GM10266 (cell line): ENCODE measurements at regions not wholly inside any gene's neighbourhood (a gene's known extent, or its start where the extent isn't known, plus 50 kb on each side); places are given as distances from the start of the nearest gene placed in this dataset.

Experiments
- DNase-seq: peaks from one replicate; pipeline ENCODE4 v3.0.0; 2012; ENCODE audit errors: extremely low spot score
- TF ChIP-seq, protein P1 (sequence below): IDR thresholded peaks from 2 replicates; pipeline ENCODE4 v1.5.1; 2012; ENCODE audit warnings: mild to moderate bottlenecking, low read depth; ENCODE audit not compliant: control insufficient read depth, insufficient read depth; ENCODE audit errors: missing control alignments

DNA sequence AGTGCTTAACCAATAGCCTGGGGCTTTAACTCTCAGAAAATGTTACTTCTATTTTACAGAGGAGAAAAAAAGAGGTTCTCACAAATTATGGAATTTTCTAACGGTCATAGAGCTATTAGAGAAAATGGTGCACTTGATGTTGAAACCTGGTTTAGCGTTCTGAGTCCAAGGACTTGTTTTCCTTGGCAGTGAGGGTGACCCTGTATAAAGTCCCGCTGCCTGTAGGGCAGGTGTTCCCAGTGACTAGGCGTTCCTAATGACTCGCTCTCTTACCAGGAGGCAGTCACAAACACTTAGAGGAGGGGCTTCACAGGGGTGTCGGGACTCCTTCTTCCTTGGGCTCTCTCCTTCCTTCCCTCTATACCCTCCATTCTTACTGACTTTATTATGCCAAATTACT is 175.8 kb downstream of the ACTR3 start:
- no peak for DNase-seq
- TF ChIP-seq, protein P1, sequence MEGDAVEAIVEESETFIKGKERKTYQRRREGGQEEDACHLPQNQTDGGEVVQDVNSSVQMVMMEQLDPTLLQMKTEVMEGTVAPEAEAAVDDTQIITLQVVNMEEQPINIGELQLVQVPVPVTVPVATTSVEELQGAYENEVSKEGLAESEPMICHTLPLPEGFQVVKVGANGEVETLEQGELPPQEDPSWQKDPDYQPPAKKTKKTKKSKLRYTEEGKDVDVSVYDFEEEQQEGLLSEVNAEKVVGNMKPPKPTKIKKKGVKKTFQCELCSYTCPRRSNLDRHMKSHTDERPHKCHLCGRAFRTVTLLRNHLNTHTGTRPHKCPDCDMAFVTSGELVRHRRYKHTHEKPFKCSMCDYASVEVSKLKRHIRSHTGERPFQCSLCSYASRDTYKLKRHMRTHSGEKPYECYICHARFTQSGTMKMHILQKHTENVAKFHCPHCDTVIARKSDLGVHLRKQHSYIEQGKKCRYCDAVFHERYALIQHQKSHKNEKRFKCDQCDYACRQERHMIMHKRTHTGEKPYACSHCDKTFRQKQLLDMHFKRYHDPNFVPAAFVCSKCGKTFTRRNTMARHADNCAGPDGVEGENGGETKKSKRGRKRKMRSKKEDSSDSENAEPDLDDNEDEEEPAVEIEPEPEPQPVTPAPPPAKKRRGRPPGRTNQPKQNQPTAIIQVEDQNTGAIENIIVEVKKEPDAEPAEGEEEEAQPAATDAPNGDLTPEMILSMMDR = no peak

DNA sequence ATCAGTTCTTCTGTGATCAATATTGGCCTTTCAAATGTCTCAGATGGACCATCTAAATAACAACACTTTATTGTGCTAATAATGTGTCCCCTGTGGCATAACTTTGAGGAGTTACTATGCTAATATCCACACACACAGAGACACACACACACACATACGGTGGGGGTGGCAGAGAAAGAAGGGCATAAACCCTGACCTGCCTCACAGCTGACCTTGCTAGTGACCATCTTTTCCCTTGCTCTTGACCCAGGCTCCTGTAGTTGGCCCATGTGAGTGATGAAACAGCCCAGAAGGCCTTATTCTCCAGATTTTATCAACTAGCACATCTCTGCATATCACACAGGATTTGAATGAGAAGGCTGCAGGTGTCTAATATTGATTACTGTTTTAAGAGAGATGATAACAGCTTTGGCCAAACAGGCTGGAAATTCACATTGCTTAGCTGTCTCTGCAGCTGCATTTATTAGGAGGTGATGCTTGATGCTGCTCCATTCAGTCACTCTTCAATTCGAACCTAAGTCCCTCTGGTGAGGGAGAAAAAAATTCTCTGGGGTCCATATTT is 176.4 kb downstream of the ACTR3 start:
- TF ChIP-seq, protein P1 = no peak
- DNase-seq = no peak

DNA sequence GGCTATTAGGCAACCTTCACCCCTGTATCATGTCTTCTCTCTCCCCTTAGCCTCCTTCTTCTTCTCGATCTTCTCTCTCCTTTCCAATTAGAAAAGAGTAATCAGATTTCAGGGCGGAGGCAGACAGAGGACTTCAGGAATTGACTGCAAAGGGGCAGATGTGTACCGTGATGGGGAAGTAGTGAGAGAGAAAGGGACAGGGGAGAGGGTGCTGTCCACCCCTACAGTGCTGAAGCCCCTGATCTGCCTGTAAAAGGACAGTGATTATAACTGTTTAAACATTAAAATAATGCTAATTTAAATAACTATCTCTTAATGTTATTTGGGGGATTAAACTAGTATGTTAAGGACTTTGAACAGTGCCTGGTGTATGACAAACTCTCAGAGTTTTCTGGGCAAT is 178.5 kb downstream of the ACTR3 start:
- TF ChIP-seq, protein P1 = no peak
- DNase-seq = no peak

DNA sequence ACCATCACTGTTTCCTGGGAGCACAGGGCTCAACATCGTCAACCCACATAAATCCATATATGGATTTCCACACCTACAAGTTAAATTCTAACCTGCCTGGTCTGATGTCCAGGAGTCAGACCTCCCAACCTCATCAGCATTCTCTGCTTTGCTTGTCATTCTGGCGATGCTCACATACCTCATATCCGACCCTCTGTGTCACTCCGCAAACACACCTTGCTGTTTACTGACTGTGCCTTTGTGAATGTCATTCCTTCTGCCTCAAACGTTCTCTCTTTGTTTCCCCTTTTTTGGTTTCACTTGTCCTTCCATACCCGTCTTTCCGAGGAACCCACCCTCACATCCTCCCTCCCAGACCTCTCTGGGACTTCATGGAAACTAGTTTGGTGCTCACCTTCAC is 187.1 kb downstream of the ACTR3 start:
- DNase-seq = no peak
- TF ChIP-seq, protein P1 = no peak

DNA sequence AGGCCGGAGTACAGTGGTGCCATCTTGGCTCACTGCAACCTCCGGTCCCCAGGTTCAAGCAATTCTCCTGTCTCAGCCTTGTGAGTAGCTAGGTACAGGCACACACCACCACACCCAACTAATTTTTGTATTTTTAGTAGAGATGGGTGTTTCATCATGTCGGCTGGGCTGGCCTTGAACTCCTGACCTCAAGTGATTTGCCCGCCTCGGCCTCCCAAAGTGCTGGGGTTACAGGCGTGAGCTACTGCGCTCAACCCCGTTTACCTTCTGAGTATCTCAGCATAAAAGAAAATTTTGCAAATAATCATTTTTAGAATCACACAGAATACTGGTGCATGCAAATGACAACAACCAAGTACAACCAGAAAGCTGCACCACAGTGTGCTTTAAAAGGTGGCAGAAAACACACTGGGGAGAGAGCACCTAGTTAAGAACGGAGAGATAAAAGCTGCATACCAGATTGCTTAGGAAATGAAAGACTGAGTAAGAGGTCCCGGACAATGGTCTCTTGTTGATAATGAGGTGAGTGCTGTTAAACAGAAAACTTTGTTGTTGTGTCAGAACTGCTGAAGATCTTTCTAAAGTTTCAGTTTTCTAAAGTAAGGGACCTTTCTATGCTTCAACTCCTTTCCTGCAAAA is 189.6 kb downstream of the ACTR3 start:
- TF ChIP-seq, protein P1 = no peak
- DNase-seq = no peak

DNA sequence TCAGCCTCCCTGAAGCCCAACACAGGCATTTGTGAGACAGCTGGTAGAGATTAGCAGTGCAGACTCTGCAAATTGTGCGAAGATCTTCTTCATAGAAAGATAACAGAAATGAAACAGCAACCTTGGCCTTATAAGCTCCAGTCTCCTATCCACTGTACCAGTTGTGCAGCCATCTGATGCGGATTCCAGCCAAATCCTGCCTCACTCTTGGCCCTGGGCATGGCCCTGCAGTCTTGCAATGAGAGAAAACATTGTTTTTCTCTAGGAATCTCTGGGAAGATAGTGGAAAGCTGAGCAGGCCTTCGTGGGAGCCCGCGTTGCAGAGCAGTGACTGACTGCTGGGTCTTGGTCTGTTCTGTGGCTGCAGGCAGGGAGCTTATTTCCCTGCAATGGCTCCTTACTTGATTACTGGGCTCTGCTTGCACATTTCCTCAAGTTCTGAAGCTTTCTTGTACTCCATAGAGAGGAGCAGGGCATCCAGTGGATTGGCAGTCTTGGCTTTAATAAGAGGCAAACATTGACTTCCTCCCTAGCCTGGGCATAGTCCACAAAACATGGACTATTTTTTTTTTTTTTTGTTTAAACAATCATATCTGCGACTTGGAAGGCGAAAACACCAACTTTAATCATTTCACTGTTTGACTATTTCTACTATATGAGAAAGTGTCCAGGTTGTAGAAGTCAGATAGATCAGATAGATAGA is 193.0 kb downstream of the ACTR3 start:
- TF ChIP-seq, protein P1 = no peak
- no peak for DNase-seq

DNA sequence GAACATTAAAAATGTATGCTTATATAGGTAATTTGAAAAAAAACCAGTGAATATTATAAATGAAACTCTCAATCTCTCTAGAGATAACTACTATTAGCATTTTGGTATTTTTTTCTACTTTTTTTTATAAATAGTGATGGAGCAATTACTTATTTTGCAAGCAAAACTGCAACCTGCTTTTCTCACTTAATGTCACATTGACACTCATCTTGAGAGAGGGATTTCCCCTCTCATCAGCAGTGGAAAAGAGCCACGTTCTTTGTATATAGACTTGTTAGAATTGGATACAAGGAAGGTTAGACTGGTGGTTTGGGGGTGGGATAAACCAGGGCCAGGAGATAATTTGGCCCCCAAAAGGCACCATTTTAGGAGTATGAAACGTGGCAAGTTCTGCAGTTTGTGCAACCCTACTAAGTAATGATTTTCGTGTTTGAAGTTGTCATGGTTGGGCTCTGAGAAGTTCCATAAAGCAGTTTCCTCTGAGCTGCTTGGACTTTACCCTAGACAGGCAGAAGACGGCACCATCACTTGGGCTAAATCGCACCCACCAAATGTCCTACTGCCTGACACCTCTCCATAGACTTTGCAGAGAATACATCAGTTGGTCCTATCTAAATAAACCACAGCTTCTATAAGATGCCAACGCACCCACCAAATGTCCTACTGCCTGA is 194.0 kb downstream of the ACTR3 start:
- DNase-seq = no peak
- TF ChIP-seq, protein P1 = no peak
